HEK293 (cell line): ENCODE measurements at regions not wholly inside any gene's neighbourhood (a gene's known extent, or its start where the extent isn't known, plus 50 kb on each side); places are given as distances from the start of the nearest gene placed in this dataset.

ENCODE experiments used
- CTCF ChIA-PET: fragments of 350-600 bp; formaldehyde crosslinking; extraction: SDS; loops from one replicate; lab custom pipeline; 2021; ENCODE audit warnings: antibody characterized with exemption; lab: Yijun Ruan, JAX
- POLR2A ChIA-PET: fragments of 300-600 bp; formaldehyde crosslinking; extraction: SDS; loops from one replicate; lab custom pipeline; 2020; ENCODE audit warnings: antibody characterized with exemption, inconsistent platforms; lab: Yijun Ruan, JAX
- H3K27ac ChIP-seq: fragments of 200-500 bp; sonication (Bioruptor generic); 2 replicates; pipeline ENCODE4 v1.5.1; 2014; ENCODE audit warnings: low read depth, low read length, control low read depth, inconsistent platforms; ENCODE audit errors: extremely low read depth
- H3K36me3 ChIP-seq, 2 experiments: fragments of 200-500 bp in 1 of 2; sonication (Bioruptor generic) in 1 of 2; 1 replicate in 1 of 2; 2 replicates in 1 of 2; pipeline ENCODE4 v1.5.1; 2014 to 2017; ENCODE audit warnings: inconsistent platforms in 2 of 2, low read length in 2 of 2; ENCODE audit not compliant: control insufficient read depth in 2 of 2, insufficient read depth in 1 of 2
- H3K4me1 ChIP-seq: fragments of 200-500 bp; sonication (Bioruptor generic); 2 replicates; pipeline ENCODE4 v1.5.1; 2014; ENCODE audit warnings: mild to moderate bottlenecking, low read length, inconsistent platforms; ENCODE audit not compliant: control insufficient read depth, insufficient read depth
- H3K4me3 ChIP-seq: 2 replicates; pipeline ENCODE4 v1.5.1; 2011; ENCODE audit warnings: low read depth, mild to moderate bottlenecking, control low read depth, low read length, moderate library complexity
- H3K9me3 ChIP-seq: fragments of 200-500 bp; sonication (Bioruptor generic); 2 replicates; pipeline ENCODE4 v1.5.1; 2014; ENCODE audit warnings: low read depth, low read length, inconsistent platforms; ENCODE audit not compliant: control insufficient read depth, insufficient read depth
- GLI2 ChIP-seq: fragments of 450-650 bp; formaldehyde crosslinking; IDR thresholded peaks from 2 replicates; pipeline ENCODE4; 2017; ENCODE audit warnings: missing biosample characterization, missing genetic modification characterization, low read depth, borderline replicate concordance
- GLIS1 ChIP-seq: fragments of 450-650 bp; formaldehyde crosslinking; IDR thresholded peaks from 2 replicates; pipeline ENCODE4 v1.5.1; 2016; ENCODE audit warnings: missing biosample characterization, missing genetic modification characterization
- KLF8 ChIP-seq: fragments of 450-650 bp; formaldehyde crosslinking; IDR thresholded peaks from 2 replicates; pipeline ENCODE4 v1.5.1; 2016; ENCODE audit warnings: missing biosample characterization, missing genetic modification characterization
- YY2 ChIP-seq: fragments of 450-650 bp; formaldehyde crosslinking; IDR thresholded peaks from 2 replicates; pipeline ENCODE4 v1.5.1; 2016; ENCODE audit warnings: missing biosample characterization, missing genetic modification characterization
- ZFP69B ChIP-seq: fragments of 450-650 bp; formaldehyde crosslinking; IDR thresholded peaks from 2 replicates; pipeline ENCODE4 v1.5.1; 2016; ENCODE audit warnings: missing biosample characterization, missing genetic modification characterization
- ZNF146 ChIP-seq: fragments of 450-650 bp; formaldehyde crosslinking; IDR thresholded peaks from 2 replicates; pipeline ENCODE4 v1.5.1; 2016; ENCODE audit warnings: missing biosample characterization, missing genetic modification characterization
- ZNF2 ChIP-seq: fragments of 450-650 bp; formaldehyde crosslinking; IDR thresholded peaks from 2 replicates; pipeline ENCODE4 v1.5.1; 2016; ENCODE audit warnings: missing biosample characterization, missing genetic modification characterization
- ZNF23 ChIP-seq: fragments of 450-650 bp; formaldehyde crosslinking; IDR thresholded peaks from 2 replicates; pipeline ENCODE4 v1.5.1; 2016; ENCODE audit warnings: missing biosample characterization, missing genetic modification characterization, borderline replicate concordance
- ZNF335 ChIP-seq: fragments of 450-650 bp; formaldehyde crosslinking; conservative IDR thresholded peaks from 2 replicates; pipeline ENCODE4 v1.5.1; 2016; ENCODE audit warnings: missing biosample characterization, missing genetic modification characterization
- ZNF580 ChIP-seq: fragments of 450-650 bp; formaldehyde crosslinking; IDR thresholded peaks from 2 replicates; pipeline ENCODE4 v1.5.1; 2016; ENCODE audit warnings: missing biosample characterization, missing genetic modification characterization
- ZNF596 ChIP-seq: fragments of 450-650 bp; IDR thresholded peaks from 2 replicates; pipeline ENCODE4 v1.5.0; 2018; ENCODE audit warnings: missing biosample characterization, mild to moderate bottlenecking, missing genetic modification characterization, moderate library complexity
- ZNF76 ChIP-seq: fragments of 450-650 bp; formaldehyde crosslinking; IDR thresholded peaks from 2 replicates; pipeline ENCODE4; 2016; ENCODE audit warnings: low read depth, missing biosample characterization, missing genetic modification characterization, borderline replicate concordance
- ZNF776 ChIP-seq: fragments of 450-650 bp; formaldehyde crosslinking; IDR thresholded peaks from 2 replicates; pipeline ENCODE4 v1.5.0; 2017; ENCODE audit warnings: missing biosample characterization, missing genetic modification characterization, borderline replicate concordance
- ZNF791 ChIP-seq: fragments of 450-650 bp; formaldehyde crosslinking; IDR thresholded peaks from 2 replicates; pipeline ENCODE4 v1.5.1; 2016; ENCODE audit warnings: missing biosample characterization, missing genetic modification characterization
- ZSCAN4 ChIP-seq: fragments of 450-650 bp; formaldehyde crosslinking; IDR thresholded peaks from 2 replicates; pipeline ENCODE4 v1.5.1; 2017; ENCODE audit warnings: missing biosample characterization, missing genetic modification characterization
- ZXDB ChIP-seq: fragments of 450-650 bp; formaldehyde crosslinking; IDR thresholded peaks from 2 replicates; pipeline ENCODE4 v1.5.1; 2016; ENCODE audit warnings: missing biosample characterization, missing genetic modification characterization
- TF ChIP-seq, protein P1 (sequence below): fragments of 450-650 bp; formaldehyde crosslinking; IDR thresholded peaks from 2 replicates; pipeline ENCODE4 v1.5.1; 2016; ENCODE audit warnings: missing biosample characterization, missing genetic modification characterization

- no peak for TF ChIP-seq GLIS1
- TF ChIP-seq ZNF791: no peak
- peak; percentile 44; the same call in 1 of the 2 replicates for TF ChIP-seq ZNF76 (tag by site-specific recombination)
- no peak for TF ChIP-seq ZFP69B
- TF ChIP-seq, protein P1, sequence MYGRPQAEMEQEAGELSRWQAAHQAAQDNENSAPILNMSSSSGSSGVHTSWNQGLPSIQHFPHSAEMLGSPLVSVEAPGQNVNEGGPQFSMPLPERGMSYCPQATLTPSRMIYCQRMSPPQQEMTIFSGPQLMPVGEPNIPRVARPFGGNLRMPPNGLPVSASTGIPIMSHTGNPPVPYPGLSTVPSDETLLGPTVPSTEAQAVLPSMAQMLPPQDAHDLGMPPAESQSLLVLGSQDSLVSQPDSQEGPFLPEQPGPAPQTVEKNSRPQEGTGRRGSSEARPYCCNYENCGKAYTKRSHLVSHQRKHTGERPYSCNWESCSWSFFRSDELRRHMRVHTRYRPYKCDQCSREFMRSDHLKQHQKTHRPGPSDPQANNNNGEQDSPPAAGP (tag by site-specific recombination): no peak
- no peak for TF ChIP-seq ZNF23 (tag by site-specific recombination)
- TF ChIP-seq ZNF335 (tag by site-specific recombination): peak; percentile 85
- no peak for TF ChIP-seq ZNF580 (tag by site-specific recombination)
- no peak for TF ChIP-seq ZNF2 (tag by site-specific recombination)
- TF ChIP-seq KLF8 (tag by site-specific recombination): peak; percentile 55; the same call in 1 of the 2 replicates
- no peak for TF ChIP-seq ZNF596 (tag by site-specific recombination)
- 0 out of 2 replicates have a peak, but pooled peaks have one; percentile 31 for TF ChIP-seq YY2 (tag by site-specific recombination)
- TF ChIP-seq GLI2 (tag by site-specific recombination): no peak
- no peak for TF ChIP-seq ZXDB (tag by site-specific recombination)
- TF ChIP-seq ZNF146 (tag by site-specific recombination): no peak
These were observed 51.1 kb upstream of the LHFPL2 start (continued) for GRCh38 chr5:78699552-78700153.

DNA sequence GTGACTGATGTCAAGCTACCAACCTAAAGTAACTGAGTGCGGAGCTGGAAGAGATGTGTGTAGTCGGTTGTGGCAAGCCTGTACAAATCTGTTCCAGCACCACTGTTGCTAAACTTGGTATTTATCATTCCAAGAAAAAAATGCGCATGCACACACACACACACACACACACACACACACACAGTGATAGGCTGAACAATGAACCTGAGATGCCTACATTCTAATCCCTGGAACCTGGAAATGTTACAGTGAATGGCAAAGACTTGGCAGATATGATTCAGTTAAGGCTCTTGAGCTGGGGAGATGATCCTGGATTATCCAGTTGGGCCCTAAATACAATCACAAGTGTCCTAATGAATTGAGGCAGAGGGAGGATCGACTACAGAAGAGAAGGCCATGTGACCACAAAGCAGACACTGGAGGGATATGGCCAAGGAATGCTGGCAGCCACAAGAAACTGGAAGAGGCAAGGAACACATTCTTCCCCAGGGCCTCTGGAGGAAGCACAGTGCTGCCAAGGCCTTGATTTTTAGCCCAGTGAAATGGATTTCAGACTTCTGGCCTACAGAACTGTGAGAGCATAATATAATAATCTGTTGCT, 49.7 kb upstream of the LHFPL2 start:
- TF ChIP-seq ZNF776 (tag by site-specific recombination) (no peak), ZSCAN4 (tag by site-specific recombination) (peak; percentile 54; the same call in 1 of the 2 replicates)
- H3K36me3 ChIP-seq: no peaks in the 10 kb centered on the region
- ChIA-PET POLR2A (no interaction called here), CTCF (no interaction called here)
- no peaks in the 10 kb centered on the region; the same call in 1 of the 2 replicates for H3K9me3 ChIP-seq
- peaks cover 10% of the 10 kb centered on the region for H3K4me1 ChIP-seq
- H3K4me3 ChIP-seq: no peak overlapping the region
- 0 out of 2 replicates have a peak overlapping the region, but pooled peaks have one; percentile 2 for H3K27ac ChIP-seq
